ENCODE measurements at regions not wholly inside any gene's neighbourhood (a gene's known extent, or its start where the extent isn't known, plus 50 kb on each side); places are given as distances from the start of the nearest gene placed in this dataset.

DNA sequence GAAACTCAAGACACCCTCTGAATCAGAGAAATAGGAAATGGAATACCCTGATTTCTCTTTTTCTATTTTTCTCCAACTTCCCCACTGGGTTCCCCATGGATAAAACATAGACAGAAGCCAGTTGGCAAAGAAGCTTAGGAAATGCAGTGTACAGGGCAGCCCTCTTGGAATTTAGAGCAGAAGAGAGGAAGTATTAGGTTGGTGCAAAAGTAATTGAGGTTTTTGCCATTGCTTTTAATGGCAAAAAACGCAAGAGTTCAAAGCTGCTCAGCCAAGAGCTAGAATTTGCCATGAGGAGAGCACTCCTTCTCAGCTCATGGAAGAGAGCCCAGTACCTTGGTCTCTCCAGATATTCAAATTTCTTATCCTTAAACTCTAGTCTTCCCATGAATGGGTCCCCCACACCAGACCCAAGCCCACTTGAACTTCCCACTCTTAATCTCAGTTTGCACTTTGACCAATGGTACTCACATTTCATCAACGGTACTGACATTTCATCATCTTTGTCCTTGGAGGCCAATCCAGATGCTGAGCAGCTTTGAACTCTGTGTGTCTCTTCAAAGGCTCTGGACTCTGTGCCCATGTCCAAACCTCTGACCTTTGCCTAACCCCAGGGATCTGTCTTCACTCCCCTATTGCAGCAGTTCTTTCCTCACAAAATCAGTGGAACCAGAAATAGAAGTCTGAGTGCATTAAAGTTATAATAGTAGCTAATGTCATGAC is 73.2 kb upstream of the PPP1R3C start:
- H3K4me3 ChIP-seq (ENCODE audit: low read depth, low read length): no peak overlapping the region
- TF ChIP-seq, protein P1, sequence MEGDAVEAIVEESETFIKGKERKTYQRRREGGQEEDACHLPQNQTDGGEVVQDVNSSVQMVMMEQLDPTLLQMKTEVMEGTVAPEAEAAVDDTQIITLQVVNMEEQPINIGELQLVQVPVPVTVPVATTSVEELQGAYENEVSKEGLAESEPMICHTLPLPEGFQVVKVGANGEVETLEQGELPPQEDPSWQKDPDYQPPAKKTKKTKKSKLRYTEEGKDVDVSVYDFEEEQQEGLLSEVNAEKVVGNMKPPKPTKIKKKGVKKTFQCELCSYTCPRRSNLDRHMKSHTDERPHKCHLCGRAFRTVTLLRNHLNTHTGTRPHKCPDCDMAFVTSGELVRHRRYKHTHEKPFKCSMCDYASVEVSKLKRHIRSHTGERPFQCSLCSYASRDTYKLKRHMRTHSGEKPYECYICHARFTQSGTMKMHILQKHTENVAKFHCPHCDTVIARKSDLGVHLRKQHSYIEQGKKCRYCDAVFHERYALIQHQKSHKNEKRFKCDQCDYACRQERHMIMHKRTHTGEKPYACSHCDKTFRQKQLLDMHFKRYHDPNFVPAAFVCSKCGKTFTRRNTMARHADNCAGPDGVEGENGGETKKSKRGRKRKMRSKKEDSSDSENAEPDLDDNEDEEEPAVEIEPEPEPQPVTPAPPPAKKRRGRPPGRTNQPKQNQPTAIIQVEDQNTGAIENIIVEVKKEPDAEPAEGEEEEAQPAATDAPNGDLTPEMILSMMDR (IDR thresholded peaks at IDR 0.05; ENCODE audit: borderline replicate concordance, insufficient read depth, low read depth, low read length): no peak

- TF ChIP-seq, protein P1 (IDR thresholded peaks at IDR 0.05; ENCODE audit: borderline replicate concordance, insufficient read depth, low read depth, low read length): no peak
- no peak overlapping the region for H3K4me3 ChIP-seq (ENCODE audit: low read depth, low read length)
These were observed 69.7 kb upstream of the PPP1R3C start for GRCh38 chr10:91702620-91703019.

DNA sequence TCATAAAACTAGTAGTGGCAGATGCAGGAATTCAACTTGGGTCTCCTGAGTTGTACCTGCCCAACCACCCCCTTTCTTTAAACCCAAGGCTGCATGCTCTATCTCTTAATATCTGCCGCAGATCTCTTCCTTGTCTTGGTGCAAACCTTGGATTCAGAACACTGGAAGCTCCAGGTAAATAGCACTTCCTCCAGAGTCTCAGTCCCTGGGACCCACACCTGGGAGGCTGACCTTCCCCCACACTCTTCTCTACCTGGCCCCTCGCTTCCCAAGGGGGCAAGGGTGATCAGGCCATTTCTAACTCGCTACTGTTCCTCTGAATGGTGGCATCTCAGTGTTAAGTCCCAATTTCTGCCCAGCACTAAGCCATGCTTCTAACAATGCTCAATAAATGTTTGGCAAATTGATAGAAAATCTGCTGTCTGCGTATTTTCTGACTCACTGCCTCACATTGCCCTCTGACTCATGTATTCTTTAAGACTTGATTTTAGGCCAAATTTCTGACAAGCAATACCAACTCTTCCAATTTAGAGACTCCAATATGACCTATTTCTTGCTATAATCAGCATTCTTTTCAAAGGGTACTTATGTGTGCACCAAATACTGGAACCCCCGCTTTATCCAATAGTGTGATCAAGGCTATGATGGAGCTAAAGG is 68.0 kb upstream of the PPP1R3C start:
- TF ChIP-seq, protein P1 (IDR thresholded peaks at IDR 0.05; ENCODE audit: borderline replicate concordance, insufficient read depth, low read depth, low read length): no peak
- H3K4me3 ChIP-seq (ENCODE audit: low read depth, low read length): no peak overlapping the region

DNA sequence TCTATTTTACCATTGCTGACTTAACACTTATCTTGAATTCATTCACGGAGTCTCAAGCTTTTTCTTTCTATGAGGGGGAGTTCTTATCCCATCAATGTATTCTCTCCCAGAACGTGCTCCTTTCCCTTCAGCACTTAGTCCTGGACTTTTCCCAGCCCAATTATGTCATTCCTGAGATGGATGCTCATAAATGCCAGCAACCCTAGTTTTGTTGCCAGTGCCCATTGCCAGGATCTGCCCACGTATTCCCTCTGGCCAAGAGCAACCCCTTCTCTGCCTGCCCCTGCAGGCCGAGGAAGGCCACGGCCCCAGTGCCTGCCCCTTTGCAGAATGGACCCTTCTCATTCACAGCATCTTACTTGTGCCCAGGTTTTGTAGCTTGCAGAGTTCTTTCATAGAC is 67.4 kb upstream of the PPP1R3C start:
- H3K4me3 ChIP-seq (ENCODE audit: low read depth, low read length): no peak overlapping the region
- TF ChIP-seq, protein P1 (IDR thresholded peaks at IDR 0.05; ENCODE audit: borderline replicate concordance, insufficient read depth, low read depth, low read length): no peak

GRCh38 chr10:91698258-91698657 is 65.4 kb upstream of the PPP1R3C start:
- no peak overlapping the region for H3K4me3 ChIP-seq (ENCODE audit: low read depth, low read length)
- TF ChIP-seq, protein P1 (IDR thresholded peaks at IDR 0.05; ENCODE audit: borderline replicate concordance, insufficient read depth, low read depth, low read length): no peak

DNA sequence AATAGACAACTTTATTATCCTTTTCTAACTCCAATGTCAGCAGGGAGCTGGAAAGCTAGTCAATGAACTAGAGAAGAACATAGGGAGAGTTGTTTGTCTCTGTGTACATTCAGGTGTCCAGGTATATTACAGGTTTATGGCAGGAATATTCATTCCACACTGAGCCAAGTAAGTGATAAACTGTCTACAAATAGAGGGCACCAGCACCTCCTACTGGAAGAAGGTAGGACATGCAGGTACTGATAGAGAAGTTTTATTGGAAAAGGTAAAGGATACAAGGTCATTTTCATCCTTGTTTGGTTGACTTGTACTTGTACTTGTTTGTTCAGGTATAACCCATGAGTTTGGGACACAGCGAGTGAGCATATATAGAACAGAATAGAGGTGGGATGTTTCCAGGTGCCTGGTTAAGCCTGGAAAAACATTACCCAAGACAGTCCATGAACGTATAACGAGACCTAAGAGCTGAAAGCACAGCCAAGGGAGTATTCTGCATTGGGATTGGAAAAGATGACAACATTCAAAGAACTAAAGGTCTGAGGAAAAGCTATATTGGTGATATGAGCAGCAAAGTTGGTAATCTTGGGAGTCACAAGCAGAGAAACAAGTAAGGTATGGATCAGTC is 61.4 kb upstream of the PPP1R3C start:
- TF ChIP-seq, protein P1 (IDR thresholded peaks at IDR 0.05; ENCODE audit: borderline replicate concordance, insufficient read depth, low read depth, low read length): peak; percentile 61; the same call in 1 of the 2 replicates
- H3K4me3 ChIP-seq (ENCODE audit: low read depth, low read length): no peak overlapping the region

All from GM12875 (cell line).